HFFc6 (cell line): ENCODE measurements at regions not wholly inside any gene's neighbourhood (a gene's known extent, or its start where the extent isn't known, plus 50 kb on each side); places are given as distances from the start of the nearest gene placed in this dataset.

Source experiments
- DNase-seq: peaks from one replicate; pipeline ENCODE4 v3.0.0-alpha.2; 2018
- H3K27ac Mint-ChIP-seq: 2 replicates; pipeline ENCODE4 v1.8.0; 2020; ENCODE audit warnings: mild to moderate bottlenecking, mixed read lengths
- H3K27me3 Mint-ChIP-seq: 2 replicates; pipeline ENCODE4 v1.8.0; 2021; ENCODE audit warnings: mild to moderate bottlenecking, moderate library complexity, mixed read lengths; ENCODE audit not compliant: insufficient read depth
- H3K36me3 Mint-ChIP-seq: 2 replicates; pipeline ENCODE4 v1.8.0; 2021; ENCODE audit warnings: low read depth, mixed read lengths
- H3K4me1 Mint-ChIP-seq: 2 replicates; pipeline ENCODE4 v1.8.0; 2020; ENCODE audit warnings: low read depth, mixed read lengths
- H3K4me3 Mint-ChIP-seq: 2 replicates; pipeline ENCODE4 v1.8.0; 2020; ENCODE audit warnings: mild to moderate bottlenecking, moderate library complexity, mixed read lengths
- H3K9me3 Mint-ChIP-seq: 2 replicates; pipeline ENCODE4 v1.8.0; 2020; ENCODE audit warnings: mild to moderate bottlenecking, mixed read lengths
- CTCF ChIP-seq: fragments of 200-600 bp; sonication (generic); IDR thresholded peaks from 2 replicates; pipeline ENCODE4 v1.5.0; 2021; ENCODE audit warnings: antibody characterized with exemption, mild to moderate bottlenecking

GRCh38 chr15:38921471-38921870 lies 356.9 kb upstream of the RASGRP1 start:
- peaks cover 10% of the 10 kb centered on the region; the same call in 1 of the 2 replicates for H3K4me1 Mint-ChIP-seq
- 0 out of 2 replicates have a peak, but pooled peaks cover 5% of the 10 kb centered on the region for H3K36me3 Mint-ChIP-seq
- H3K4me3 Mint-ChIP-seq = no peak overlapping the region
- H3K27me3 Mint-ChIP-seq = no peaks in the 10 kb centered on the region
- no peak for DNase-seq
- no peak overlapping the region for H3K27ac Mint-ChIP-seq
- H3K9me3 Mint-ChIP-seq = no peaks in the 10 kb centered on the region
- TF ChIP-seq CTCF = no peak

DNA sequence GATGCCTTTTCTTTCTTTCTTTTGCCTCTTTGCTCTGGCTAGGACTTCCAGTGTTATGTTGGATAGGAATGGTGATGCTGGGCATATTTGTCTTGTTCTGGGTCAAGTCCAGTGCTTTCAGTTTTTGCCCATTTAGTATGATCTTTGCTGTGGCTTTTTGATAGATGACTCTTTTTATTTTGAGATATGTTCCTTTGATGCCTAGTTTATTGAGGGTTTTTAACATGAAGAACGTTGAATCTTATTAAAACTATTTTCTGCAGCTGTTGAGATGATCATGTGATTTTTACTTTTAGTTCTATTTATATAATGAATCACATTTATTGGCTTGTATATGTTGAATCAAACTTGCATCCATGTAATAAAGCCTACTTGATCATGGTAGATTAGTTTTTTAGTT lies 363.8 kb upstream of the RASGRP1 start:
- Mint-ChIP-seq H3K4me1 (peaks cover 26% of the 10 kb centered on the region), H3K9me3 (no peaks in the 10 kb centered on the region), H3K36me3 (peaks cover 8% of the 10 kb centered on the region), H3K27me3 (no peaks in the 10 kb centered on the region), H3K27ac (no peak overlapping the region), H3K4me3 (no peak overlapping the region)
- TF ChIP-seq CTCF = no peak
- DNase-seq = no peak

GRCh38 chr15:38930851-38931572 lies 366.4 kb upstream of the RASGRP1 start:
- Mint-ChIP-seq H3K9me3 (no peaks in the 10 kb centered on the region), H3K4me1 (peaks cover 27% of the 10 kb centered on the region), H3K4me3 (no peak overlapping the region), H3K27me3 (no peaks in the 10 kb centered on the region), H3K36me3 (peaks cover 15% of the 10 kb centered on the region), H3K27ac (peak overlapping the region; percentile 25; the same call in 1 of the 2 replicates)
- TF ChIP-seq CTCF = no peak
- no peak for DNase-seq

GRCh38 chr15:38941399-38941953 lies 376.9 kb upstream of the RASGRP1 start:
- Mint-ChIP-seq H3K27ac (no peak overlapping the region), H3K9me3 (no peaks in the 10 kb centered on the region), H3K36me3 (peaks cover 10% of the 10 kb centered on the region; the same call in 1 of the 2 replicates), H3K4me1 (peaks cover 40% of the 10 kb centered on the region), H3K4me3 (no peak overlapping the region), H3K27me3 (no peaks in the 10 kb centered on the region)
- DNase-seq = peak; percentile 39
- TF ChIP-seq CTCF = no peak

- Mint-ChIP-seq H3K4me1 (peaks cover 40% of the 10 kb centered on the region), H3K9me3 (no peaks in the 10 kb centered on the region), H3K4me3 (no peak overlapping the region), H3K27ac (no peak overlapping the region), H3K36me3 (no peaks in the 10 kb centered on the region), H3K27me3 (no peaks in the 10 kb centered on the region)
- no peak for TF ChIP-seq CTCF
- no peak for DNase-seq
Measured at GRCh38 chr15:38944536-38944935, 379.9 kb upstream of the RASGRP1 start.
